ENCODE measurements at regions not wholly inside any gene's neighbourhood (a gene's known extent, or its start where the extent isn't known, plus 50 kb on each side); places are given as distances from the start of the nearest gene placed in this dataset.

- DNase-seq (ENCODE audit: low read depth in 1 of 2, low spot score in 1 of 2) = peak in 1 of 2 donors; percentile 10
Measured at GRCh38 chr10:78817804-78818203, 251.0 kb upstream of the ZMIZ1 start.

GRCh38 chr10:78819361-78820006, 249.3 kb upstream of the ZMIZ1 start:
- H3K36me3 ChIP-seq = no peaks in the 10 kb centered on the region
- DNase-seq (ENCODE audit: low read depth in 1 of 2, low spot score in 1 of 2) = no peak
- H3K27me3 ChIP-seq = no peaks in the 10 kb centered on the region
- no peak overlapping the region for H3K4me3 ChIP-seq
- TF ChIP-seq CTCF (IDR thresholded peaks at IDR 0.05; ENCODE audit: low read depth, low read length) = no peak
- H3K4me1 ChIP-seq (ENCODE audit: low read depth) = peaks cover 2% of the 10 kb centered on the region
- no peaks in the 10 kb centered on the region for H3K9me3 ChIP-seq (ENCODE audit: low read depth)
- no peak overlapping the region for H3K27ac ChIP-seq

More at GRCh38 chr10:78817804-78818203, 251.0 kb upstream of the ZMIZ1 start:
- H3K4me3 ChIP-seq = no peak overlapping the region
- TF ChIP-seq CTCF (IDR thresholded peaks at IDR 0.05; ENCODE audit: low read depth, low read length) = no peak
- no peaks in the 10 kb centered on the region for H3K27me3 ChIP-seq
- peaks cover 5% of the 10 kb centered on the region for H3K4me1 ChIP-seq (ENCODE audit: low read depth)
- no peak overlapping the region for H3K27ac ChIP-seq
- H3K9me3 ChIP-seq (ENCODE audit: low read depth) = no peaks in the 10 kb centered on the region
- H3K36me3 ChIP-seq = no peaks in the 10 kb centered on the region

DNA sequence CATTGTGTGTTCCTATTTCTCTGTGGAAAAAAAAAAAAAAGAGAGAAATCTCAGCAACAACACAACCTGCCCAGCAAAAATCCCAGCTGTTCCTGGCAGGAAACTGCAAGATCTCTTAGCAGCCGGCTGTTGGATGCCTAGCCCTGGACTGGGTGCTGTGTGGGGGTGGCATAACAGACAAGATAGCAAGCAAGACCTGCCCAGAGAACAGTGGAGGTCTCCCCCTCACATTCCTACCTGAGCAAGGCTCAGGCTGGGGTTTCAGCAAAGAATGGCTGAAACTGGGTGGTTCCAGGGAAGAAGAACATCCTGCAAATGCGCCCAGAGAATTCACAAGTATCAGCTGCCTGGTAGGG, 248.8 kb upstream of the ZMIZ1 start:
- Histone ChIP-seq H3K4me3 (no peak overlapping the region), H3K36me3 (no peaks in the 10 kb centered on the region), H3K9me3 (ENCODE audit: low read depth) (no peaks in the 10 kb centered on the region), H3K27ac (no peak overlapping the region), H3K27me3 (no peaks in the 10 kb centered on the region), H3K4me1 (ENCODE audit: low read depth) (peaks cover 2% of the 10 kb centered on the region)
- DNase-seq (ENCODE audit: low read depth in 1 of 2, low spot score in 1 of 2) = no peak
- no peak for TF ChIP-seq CTCF (IDR thresholded peaks at IDR 0.05; ENCODE audit: low read depth, low read length)

DNA sequence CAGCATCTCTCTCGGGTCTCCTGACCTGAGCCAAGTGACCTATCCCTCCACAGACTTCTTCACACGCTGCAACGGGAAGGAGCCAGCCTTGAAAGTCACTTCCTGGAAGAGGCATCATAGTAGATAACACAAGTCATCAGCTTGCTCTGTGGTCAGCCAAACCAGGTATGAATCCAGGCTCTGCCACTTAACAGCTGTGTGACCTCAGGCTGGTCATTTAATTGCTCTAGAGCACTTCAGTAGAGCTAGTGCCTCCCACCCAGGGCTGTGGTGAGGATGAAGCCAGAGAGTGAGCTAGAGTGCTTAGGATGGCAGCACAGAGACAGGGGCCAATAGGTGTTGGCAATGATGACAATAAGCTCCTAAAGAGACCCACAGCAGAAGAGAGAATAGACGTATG, 247.7 kb upstream of the ZMIZ1 start:
- Histone ChIP-seq H3K36me3 (no peaks in the 10 kb centered on the region), H3K27me3 (no peaks in the 10 kb centered on the region), H3K4me3 (no peak overlapping the region), H3K27ac (no peak overlapping the region), H3K9me3 (ENCODE audit: low read depth) (no peaks in the 10 kb centered on the region), H3K4me1 (ENCODE audit: low read depth) (peaks cover 2% of the 10 kb centered on the region)
- TF ChIP-seq CTCF (IDR thresholded peaks at IDR 0.05; ENCODE audit: low read depth, low read length) = no peak
- DNase-seq (ENCODE audit: low read depth in 1 of 2, low spot score in 1 of 2) = no peak

DNA sequence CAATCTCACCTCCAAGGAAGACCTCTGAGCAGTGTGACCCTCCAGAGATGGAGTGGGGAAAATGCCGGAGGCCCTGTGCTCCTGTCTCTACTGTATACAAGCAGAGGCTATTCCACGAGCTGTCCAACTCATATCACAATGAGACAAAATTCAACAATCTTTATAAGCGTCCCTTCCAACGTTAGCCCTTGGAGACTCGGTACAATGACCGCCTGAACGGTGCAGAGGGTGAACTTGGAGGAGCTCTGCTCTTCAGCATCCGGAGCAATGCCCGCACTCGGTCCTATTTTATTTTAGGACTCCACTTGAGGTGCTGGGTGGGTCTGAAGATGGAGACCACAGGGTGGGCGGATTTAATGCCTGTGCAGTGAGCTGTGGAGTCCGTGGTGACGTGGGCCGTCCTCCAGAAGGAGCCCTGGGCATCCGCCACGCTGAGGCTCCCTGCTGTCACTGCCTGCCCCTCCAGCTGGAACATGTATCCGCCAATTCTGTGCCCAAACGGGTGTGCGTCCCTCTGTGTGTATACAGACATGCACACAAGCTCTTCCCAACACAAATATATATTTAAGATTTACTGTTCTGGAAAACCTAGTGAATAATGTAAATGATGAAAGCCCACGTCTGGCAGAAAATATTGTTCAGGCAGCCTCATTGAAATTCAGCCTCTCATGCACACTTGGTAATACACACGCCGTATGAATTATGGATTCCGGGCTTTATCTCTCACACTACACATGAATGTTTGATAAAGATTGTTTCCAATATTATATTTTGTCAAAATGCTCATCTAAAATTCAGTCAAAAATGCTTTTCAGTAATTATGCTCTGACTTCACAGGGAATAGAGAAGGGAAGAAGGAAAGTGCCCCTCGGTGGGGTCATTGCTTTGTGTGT, 239.9 kb upstream of the ZMIZ1 start:
- no peaks in the 10 kb centered on the region for H3K9me3 ChIP-seq (ENCODE audit: low read depth)
- no peak overlapping the region for H3K4me3 ChIP-seq
- H3K27ac ChIP-seq = no peak overlapping the region
- TF ChIP-seq CTCF (IDR thresholded peaks at IDR 0.05; ENCODE audit: low read depth, low read length) = no peak
- no peaks in the 10 kb centered on the region for H3K36me3 ChIP-seq
- no peak for DNase-seq (ENCODE audit: low read depth in 1 of 2, low spot score in 1 of 2)
- no peaks in the 10 kb centered on the region for H3K27me3 ChIP-seq
- peaks cover 14% of the 10 kb centered on the region for H3K4me1 ChIP-seq (ENCODE audit: low read depth)

Data from cardiac muscle cell (in vitro differentiated cells and primary cell).